Stomach (tissue), 4 donors: ENCODE measurements at regions not wholly inside any gene's neighbourhood (a gene's known extent, or its start where the extent isn't known, plus 50 kb on each side); places are given as distances from the start of the nearest gene placed in this dataset.

Experiments used
- EP300 ChIP-seq: sonication (generic); formaldehyde crosslinking; IDR thresholded peaks from one replicate; pipeline ENCODE4 v1.6.1; 2017; ENCODE audit warnings: antibody characterized with exemption
- POLR2A ChIP-seq, 4 donors: fragments of 450-650 bp; IDR thresholded peaks; one replicate each; pipeline ENCODE4 v1.6.1; 2016; ENCODE audit warnings: antibody characterized with exemption in 4 of 4, control low read depth in 2 of 4, mild to moderate bottlenecking in 1 of 4, moderate library complexity in 1 of 4
- POLR2AphosphoS5 ChIP-seq, 3 donors: sonication (generic); formaldehyde crosslinking; IDR thresholded peaks; one replicate each; pipeline ENCODE4 v1.6.1; 2016; ENCODE audit warnings: antibody characterized with exemption in 3 of 3
- TF ChIP-seq, protein P1 (sequence below), 7 experiments: fragments of 450-650 bp in 4 of 7; fragments of 200-600 bp in 3 of 7; sonication (generic) in 3 of 7; IDR thresholded peaks; one replicate each; pipeline ENCODE4 v1.5.1; 2016 to 2019; ENCODE audit warnings: antibody characterized with exemption in 7 of 7, control low read depth in 2 of 7, mild to moderate bottlenecking in 1 of 7

DNA sequence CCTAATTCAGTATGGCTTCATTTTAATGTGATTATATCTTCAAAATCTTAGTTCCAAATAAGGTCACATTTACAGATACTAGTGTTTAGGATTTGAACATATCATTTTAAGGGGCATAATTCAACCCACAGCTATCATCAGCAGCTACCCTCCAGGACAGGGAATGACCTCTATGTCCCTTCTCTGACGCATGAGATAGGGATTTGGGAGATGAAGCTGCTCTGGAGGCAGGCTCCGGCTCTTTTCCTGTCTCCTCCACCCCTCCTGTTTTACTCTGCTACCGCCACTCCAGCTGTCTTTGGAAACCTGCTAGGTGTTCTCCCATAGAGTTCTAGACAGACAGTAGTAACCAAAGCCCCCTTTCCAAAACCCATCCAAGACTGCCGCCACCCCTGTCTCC lies 119.2 kb downstream of the CARTPT start:
- TF ChIP-seq, protein P1, sequence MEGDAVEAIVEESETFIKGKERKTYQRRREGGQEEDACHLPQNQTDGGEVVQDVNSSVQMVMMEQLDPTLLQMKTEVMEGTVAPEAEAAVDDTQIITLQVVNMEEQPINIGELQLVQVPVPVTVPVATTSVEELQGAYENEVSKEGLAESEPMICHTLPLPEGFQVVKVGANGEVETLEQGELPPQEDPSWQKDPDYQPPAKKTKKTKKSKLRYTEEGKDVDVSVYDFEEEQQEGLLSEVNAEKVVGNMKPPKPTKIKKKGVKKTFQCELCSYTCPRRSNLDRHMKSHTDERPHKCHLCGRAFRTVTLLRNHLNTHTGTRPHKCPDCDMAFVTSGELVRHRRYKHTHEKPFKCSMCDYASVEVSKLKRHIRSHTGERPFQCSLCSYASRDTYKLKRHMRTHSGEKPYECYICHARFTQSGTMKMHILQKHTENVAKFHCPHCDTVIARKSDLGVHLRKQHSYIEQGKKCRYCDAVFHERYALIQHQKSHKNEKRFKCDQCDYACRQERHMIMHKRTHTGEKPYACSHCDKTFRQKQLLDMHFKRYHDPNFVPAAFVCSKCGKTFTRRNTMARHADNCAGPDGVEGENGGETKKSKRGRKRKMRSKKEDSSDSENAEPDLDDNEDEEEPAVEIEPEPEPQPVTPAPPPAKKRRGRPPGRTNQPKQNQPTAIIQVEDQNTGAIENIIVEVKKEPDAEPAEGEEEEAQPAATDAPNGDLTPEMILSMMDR (IDR thresholded peaks at IDR 0.05), result no peak
- no peak for TF ChIP-seq POLR2A (IDR thresholded peaks at IDR 0.05)
- no peak for TF ChIP-seq POLR2AphosphoS5 (IDR thresholded peaks at IDR 0.05)
- TF ChIP-seq EP300, result no peak
